TTC549 (cell line): ENCODE measurements at regions not wholly inside any gene's neighbourhood (a gene's known extent, or its start where the extent isn't known, plus 50 kb on each side); places are given as distances from the start of the nearest gene placed in this dataset.

Source experiments
- FAIRE-seq: peaks from 2 replicates; lab custom pipeline; 2012; peaks lifted over from hg19 to GRCh38; lab: Jason Lieb, UNC

DNA sequence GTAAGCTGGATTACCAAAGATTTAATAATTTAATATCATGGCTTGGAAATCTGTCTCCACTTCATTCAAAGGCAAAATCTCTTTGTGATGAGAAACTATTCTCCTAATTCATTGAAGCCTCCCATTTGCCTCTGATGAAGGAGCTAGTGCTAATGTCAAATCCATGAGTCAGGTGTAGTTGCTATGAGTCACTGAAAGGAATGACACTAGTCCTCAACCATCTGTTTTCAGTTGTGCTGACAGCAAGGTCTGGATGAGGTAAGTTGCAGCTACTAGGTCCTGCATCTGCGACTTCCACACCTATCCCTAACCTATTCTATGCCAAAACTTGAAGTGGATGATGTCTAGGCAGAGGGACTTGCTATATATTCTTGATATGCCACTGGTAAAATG lies 324.0 kb upstream of the UBE2E3 start:
- no peak for FAIRE-seq

DNA sequence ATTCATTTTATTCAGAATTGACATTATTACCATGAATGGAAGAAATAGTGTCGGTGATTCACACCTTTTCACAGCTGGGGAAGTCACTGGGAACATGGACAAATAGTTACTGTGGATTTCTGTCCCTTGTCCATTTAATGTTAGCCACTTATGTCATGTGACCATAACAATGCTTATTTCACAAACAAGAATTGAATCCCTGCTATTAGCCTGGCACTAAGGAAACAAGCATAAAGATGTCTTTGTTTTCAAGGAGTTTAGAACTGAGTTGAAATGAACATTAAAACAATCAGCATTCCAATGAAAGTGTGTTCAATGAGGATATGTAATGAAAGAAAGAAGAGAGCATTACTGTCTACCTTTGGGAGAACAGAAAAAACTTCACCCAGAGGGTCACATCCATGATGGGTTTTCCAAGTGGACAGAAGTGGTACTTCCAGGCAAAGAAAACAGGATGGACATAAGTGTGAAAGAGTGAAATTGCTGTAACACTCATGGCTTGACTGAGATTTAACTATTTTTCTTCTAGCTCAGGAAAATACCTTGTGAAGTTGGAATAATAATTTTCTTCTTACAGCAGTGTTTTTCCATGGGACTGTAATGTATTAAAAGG lies 324.5 kb upstream of the UBE2E3 start:
- FAIRE-seq = no peak

DNA sequence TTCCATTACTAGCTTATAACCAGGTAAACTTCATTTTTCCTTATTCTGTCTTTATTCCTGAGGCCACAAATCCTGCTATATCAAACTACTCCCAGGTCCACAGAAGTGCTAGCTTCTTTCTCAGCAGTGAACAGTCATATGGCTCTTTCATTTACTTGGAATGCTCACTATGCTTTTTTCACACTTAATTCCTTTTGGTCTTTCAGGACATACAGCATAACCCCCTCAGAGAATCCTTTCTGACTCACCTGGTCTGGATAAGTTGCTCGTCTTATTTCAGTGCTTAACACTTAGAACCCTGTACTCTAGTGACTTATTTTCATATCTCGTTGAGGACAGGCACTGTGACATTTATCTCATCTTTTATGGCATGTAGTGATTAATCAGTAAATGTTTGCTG lies 325.0 kb upstream of the UBE2E3 start:
- no peak for FAIRE-seq

DNA sequence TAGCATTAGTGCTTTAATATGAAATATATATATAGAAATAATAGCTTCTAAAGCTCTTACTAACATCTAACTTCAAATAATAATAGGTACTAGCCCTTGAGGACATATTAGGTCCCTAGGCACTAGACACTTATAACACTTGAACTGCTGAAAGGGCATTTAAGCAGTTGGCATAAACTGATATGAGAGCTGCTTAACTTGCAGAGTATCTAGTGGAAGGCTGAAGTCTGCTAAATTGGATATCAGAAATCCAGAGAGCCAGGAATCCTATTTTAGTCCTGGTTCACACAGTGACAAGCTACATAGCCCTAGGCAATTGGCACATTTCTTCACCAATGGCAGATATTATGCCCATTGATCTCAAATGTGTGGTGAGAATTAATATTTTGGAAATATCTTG lies 326.9 kb upstream of the UBE2E3 start:
- no peak for FAIRE-seq

DNA sequence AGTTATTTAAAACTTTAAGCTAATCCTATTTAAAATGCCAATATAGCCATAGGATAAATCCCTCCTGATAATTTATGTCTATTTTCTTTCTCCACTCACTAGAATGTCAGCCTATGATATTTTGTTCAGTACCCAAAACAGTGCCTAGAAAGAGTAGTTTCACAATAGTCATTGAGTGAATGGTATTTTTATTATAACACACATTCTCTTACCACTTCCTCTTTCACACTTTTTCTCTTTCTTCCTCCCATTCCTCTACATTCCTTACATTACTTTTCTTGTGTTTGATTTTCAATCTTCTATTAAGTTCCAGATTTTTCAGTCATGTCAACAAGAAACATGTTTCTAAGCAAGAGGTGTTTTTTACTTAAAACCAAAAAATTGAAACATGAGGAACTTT lies 327.6 kb upstream of the UBE2E3 start:
- FAIRE-seq = no peak

DNA sequence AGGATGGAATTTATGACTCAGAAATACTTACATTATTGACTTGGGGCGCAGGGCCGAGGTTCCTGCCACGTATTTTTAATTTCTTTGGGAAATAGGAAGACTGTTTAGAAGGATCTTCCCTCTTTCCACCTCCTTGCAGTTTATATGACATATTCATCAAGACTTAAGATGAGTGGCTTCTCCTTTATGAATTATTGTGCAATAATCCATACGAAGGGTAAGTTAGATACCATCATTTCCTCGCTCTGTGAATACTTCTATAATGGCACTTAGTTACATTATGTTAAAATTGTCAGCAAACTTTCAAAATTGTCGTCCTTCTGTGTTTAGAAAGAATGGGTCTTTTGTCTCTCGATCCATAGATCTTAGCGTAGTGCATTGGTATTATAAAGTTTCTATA lies 328.8 kb upstream of the UBE2E3 start:
- FAIRE-seq = no peak

DNA sequence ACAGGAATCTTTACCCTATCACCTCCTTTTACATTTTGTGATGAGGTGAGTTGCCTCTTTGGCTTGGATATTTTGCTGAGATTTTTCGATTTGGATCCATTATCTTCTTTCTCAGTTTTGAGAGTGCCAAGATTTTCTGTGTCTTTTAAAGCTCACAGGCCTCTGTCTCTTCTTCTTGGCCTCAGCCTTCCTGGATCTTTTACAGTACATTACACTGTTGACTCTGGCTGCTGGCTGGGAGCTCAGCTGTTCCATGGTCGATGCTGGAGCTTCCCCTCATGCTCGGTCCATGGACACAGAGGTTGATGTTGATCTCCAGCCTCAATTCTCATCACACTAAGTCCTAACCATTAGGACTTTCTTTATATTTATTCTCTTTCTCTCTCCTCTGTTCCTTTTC lies 332.8 kb upstream of the UBE2E3 start:
- FAIRE-seq = no peak

DNA sequence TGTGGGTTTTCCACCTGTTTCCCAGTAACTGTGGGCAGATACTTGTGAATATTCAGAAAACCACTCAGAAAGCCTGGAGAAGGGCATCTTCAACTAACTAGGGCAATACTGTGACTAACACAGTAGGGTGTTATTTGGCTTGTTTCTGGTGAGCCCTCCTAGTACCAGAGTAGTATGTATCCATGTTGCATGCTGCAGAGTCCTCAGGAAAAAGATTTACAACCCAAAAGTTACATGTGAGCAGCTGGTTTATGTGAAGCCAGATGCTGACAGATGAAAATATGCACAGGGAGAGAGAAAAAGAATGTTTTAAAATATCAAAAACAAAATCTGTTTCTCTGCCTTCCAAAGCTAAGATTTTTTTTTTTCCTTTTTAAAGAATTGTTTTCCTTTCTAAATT lies 333.2 kb upstream of the UBE2E3 start:
- FAIRE-seq = no peak

DNA sequence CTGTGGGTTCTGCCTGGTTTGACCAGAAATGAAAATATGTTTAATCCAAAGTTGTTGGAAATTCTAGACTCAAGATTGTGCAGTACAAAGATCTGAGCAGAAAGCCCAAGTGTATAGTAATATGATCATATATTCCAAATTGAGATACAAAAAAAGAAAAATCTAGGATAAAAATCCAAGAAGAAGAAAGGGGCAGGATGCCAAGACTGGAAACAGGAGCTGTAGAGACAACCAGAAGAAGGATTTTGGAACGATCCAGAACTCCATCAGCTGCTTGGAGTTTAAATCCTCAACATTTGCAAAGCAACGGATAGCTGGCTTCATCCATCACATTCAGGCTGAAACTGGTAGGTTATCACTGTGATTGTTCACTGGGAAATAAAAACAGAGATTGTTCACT lies 333.6 kb upstream of the UBE2E3 start:
- FAIRE-seq = no peak

DNA sequence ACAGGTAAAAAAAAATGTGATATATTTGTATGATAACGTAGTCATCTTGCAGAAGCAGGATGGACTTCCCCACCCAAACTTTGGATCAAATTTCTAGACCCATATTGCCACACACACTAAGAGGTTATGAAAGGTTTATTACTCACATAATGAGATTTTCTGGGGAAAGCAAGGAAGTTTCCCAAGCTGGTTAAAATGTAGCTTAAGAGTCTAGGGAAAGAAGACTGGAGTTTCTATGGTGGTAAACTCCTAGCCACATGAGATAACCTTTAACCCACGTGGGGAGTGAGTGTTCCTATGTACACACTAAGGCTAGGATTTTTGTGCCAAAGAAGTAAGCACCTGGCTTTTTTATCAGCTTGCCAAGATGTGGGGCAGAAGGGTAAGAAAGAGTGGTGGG lies 335.7 kb upstream of the UBE2E3 start:
- FAIRE-seq = no peak

DNA sequence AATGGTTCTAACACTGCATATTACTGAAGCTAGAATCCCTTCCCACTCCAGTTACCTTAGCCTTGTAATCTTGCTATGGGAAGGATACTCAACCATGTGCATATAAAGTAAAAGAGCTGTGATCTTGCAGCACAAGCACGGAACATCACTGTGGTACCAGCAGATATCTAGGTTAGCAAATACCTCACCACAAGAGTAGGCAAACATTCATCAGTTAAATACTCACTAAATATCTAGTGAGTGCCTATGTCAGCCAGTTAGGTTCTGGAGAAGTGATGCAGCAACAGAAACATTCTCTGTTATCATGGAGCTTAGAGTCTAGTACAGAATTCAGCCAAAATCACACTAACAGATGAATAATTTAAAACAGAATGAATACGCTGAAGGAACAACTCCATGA lies 349.6 kb upstream of the UBE2E3 start:
- no peak for FAIRE-seq

DNA sequence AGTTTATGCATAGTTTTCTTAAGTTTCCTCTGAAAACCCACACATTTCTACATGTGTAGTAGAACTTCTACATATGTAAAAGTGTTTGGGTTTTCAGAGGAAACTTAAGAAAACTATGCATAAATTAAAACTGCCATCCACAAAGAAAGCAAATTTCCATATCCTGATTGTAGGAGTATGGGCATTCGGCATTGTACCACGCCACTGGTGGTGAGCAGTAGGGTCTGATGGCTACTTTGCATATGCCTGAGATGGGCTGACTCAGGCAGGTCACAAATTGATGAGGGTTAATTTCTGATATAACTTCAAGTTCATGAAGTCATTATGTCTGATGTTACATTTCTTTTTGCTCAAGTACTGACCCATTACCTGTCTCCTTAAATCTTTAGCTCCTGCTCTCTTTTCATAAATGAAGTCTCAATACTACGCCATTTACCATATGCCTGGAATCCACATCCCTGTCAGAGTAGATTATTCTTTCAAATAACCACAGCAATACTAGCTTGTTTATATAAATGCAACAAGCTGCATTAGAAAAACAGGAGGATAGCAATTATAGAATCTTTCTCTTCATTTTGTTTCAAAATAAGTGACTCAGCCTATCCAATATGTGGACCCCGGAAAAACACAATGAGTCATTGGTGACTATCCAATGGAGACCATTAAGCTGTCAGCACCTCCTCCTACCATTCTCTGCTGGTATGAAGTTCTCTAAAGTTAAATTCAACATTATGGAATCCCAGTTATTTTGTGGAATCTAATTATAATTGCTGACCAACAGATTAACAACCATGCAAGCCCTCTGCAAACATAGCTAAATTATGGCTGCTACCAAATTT lies 355.2 kb upstream of the UBE2E3 start:
- FAIRE-seq = no peak

DNA sequence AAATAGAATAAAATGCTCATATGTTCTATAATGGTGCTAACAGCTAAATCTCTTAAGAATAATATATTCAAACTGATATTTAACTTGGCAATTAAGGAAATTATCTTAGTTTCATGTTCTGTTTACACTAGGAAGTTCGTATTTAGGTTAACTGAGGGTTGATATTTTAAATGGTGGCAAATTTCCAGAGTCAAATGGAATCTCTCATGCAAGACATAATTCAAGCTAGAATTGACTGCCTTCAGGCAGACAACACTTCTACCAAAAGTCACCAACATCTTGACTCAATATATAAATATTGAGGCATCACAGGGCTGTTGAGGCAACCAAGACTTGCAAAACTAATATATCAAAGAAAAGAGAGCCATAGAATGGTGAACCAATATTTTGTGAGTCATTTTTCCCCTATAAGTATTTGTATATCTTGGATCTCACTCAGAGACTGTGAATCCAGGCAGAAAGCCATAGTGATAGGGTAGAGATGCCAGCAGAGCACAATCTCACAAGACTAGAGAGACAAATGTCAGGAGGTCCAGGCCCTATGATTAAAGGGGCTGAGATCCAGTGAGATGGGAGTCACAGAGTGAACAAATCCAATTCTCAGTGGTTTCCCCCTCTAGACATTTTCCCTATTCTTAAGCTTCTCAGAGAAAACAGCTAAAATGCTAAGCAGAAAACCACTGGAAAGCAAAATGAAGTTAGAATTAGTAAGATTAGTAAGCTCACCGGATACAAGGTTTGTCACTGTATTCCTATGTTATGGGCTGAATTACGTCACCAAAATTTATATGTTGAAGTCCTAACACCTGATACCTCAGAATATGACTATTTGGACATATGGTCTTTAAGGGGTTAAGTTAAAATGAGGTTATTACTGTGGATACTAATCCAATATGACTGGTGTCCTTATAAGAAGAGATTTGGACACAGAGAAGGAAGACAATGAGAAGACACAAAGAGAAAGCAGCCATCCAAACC lies 358.2 kb upstream of the UBE2E3 start:
- no peak for FAIRE-seq

DNA sequence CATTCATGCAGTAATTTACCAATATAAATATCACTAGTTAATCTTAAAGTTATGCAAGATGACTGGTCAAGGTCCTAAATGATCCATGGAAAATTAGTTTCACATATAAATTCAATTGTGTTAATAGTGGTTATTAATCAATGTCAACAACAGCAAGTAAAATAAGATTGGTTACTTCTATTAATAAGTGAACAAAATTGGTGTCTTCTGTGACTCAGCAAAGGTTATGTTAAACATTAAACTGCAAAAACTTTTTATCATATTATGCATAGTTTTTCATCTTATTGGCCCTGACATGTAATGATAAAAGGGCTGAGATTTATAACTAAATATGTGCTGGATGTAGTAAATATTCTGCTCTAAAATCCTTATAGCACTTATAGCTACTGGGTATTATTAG lies 359.0 kb upstream of the UBE2E3 start:
- FAIRE-seq = no peak

DNA sequence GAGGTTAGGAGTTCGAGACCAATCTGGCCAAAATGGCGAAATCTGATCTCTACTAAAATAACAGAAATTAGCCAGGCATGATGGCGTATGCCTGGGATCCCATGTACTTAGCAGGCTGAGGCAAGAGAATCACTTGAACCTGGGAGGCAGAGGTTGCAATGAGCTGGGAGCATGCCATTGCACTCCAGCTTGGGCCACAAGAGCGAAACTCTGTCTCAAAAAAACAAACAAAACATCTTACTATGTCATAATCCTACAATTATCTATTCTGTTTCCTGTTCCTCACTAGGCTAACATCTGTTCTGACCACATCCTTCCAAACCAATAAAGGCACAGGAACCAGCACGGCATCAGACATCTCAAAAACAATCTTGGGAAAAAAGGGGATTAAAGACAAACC lies 361.8 kb upstream of the UBE2E3 start:
- FAIRE-seq = no peak

DNA sequence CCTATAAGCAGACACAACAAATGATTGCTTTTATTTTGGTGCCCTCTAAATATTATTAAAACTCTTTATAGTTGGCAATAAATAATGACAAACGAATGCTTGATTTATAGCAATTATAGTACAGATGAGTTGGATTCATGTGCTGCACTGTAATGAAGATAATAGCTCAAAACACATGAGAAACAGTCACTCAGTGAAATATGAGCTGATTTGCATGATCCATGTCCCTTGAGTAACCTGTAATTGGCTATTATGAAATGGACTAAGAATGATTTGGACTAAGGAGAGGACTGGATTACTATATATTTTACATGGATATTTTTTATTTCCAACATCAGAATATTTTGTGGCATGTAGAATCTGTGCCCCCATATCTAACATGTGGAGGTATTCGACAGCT lies 365.6 kb upstream of the UBE2E3 start:
- no peak for FAIRE-seq

DNA sequence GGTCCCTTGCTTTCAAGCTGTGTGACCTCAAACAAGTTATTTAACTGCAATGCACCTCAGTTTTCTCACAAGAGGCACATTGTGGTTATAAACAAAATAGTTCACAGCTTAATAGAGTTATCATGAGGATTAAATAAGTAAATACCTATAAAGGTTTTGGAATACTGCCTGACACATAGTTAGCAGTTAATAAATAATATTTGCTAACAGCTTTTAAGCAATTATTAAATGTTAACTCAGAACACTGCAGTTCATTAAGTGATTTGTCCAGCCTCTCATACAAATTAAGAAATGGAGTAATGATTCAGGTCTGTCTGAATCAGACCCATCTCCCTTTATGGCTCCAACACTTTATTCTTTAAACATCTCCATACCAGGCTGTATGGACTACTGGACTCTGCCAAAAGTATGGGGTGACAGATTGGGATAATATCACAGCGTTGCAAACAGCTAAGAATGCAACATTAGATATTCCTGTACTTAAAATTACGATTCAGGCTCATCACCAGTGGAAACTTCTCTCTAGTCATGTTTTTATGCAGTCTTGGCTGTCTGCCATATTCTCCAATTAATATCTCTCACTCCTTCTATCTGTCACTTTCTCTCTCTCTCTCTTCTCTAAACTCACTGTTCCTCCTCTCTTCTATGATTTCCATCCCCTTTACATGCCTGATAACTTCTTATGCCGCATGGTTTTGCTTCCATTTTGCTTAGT lies 370.6 kb upstream of the UBE2E3 start:
- no peak for FAIRE-seq

DNA sequence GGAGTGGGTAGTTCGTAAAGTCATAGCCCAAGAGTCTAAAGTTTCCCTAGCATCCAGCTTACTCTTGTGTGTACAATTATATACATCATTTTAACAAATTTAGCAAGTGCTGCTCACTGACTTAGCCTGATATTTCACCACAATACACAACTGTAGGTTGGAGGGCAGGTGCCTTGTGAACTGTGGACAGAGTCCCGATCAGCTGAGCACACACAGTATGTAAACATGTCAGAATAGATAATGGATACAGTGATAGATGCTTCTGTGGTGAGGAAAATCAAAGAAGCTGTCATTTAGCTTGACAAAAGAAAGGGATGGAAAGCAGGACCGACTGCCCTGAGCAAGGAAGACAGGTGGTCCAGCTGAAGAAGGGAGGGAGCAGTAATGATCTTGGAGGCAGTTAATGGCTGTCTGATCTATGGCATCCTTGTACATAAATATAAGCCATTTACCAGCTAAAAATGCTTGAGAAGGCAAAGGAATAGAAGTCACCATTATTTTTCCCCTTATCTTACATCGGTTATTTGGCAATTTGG lies 372.8 kb upstream of the UBE2E3 start:
- FAIRE-seq = no peak

DNA sequence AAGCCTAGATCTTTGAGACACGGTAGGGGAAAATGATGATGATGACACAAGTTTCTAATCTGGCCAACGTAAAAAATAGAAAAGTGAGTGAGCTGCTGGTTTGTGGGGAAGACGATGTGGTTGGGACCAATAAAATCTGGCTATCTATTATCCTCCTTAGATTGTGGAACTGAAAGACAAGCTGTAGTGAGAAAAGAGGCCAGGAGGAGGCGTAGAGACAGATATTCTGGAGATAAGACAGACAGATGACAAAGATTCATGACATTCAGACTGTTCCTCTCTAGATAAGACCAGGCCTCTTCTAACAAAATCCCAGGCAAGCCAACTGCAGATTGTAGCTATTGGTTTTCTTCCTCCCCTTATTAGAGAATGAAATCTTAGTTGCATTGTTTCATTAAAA lies 376.3 kb upstream of the UBE2E3 start:
- no peak for FAIRE-seq

DNA sequence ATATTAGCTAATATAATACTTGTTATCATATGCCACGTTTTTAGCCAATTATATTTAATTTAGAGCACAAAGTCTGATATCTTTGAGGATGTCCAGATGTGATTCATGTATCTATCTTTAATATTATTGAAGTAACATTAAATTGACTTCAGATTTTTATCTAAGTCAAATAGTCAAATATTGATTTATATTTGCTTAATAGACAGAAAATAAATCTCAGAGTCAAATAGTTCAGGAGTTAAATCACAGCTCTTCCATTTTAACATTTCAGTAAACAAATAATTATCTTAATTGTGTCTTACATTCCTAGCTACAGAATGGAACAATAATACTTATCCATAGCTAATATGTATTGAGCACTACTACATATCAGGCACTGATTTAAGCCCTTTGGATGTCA lies 379.4 kb upstream of the UBE2E3 start:
- FAIRE-seq = no peak

DNA sequence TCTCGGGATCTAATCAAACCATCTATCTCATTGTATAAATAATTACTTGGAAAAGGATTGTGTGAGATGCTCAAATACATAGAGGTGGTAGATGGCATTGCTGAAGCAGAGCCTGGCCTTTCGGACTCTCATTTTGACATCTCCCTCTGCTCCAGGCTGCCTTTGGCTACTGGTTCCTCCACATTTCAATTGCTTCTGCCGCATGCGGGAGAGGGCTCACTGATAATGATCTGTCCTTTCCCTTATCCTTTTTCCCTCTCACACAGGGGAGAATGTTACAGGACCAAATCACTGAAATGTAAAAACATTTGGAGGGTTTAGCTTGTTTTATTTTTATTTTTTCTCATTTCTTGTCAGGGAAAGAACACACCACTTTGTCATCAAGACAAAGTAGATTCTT lies 380.6 kb upstream of the UBE2E3 start:
- no peak for FAIRE-seq

DNA sequence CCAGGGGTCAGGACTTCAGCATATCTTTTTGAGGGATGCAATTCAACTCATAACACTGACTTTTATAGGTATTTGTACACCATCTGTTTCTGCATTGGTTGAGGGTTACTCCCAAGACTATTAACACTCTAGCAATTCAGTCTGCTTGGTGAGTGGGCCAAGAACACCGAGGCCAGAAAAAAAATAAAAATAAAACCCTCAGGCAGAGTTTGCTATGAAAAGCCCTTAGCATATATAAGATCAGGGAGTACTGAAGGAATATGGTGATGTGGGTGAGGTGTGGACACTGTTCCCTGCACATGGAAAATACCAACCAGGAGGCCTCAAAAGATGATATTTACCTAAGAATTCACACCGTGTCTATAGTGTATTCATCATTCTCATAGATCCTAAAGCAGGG lies 383.2 kb upstream of the UBE2E3 start:
- no peak for FAIRE-seq
